ENCODE measurements at regions not wholly inside any gene's neighbourhood (a gene's known extent, or its start where the extent isn't known, plus 50 kb on each side); places are given as distances from the start of the nearest gene placed in this dataset.

DNA sequence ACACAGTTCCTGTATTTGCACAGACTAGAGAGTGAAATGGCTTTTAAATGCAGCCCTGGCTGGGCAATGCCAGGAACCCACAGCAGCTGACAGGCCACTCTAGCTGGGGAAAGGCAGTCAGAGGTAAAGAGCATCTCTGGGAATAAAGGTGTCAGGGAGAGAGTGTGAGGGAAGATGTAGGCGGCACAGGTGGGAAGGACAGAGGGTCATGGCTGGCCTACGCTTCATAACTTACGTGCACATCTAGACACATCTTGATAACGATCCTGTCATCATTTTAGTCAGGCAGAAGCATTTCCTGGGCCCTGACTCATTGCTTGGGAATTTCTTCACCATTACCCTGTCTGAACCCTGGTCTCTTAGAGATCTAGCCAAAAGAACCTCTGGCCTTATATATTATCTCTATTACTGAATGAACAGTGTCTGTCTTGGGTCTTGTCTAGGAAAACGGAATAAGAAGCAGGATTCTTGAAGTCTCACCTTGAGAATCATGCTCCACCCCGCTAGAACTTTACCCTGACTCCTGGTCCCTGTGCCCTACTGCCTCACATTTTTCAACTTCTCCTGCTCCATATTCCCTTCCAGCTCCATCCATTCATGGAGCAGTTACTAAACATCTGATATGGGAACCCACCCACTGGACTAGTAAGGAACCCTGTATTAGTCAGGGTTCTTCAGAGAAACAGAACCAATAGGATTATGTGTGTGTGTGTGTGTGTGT is 106.4 kb upstream of the ELL2 start:
- TF ChIP-seq, protein P1, sequence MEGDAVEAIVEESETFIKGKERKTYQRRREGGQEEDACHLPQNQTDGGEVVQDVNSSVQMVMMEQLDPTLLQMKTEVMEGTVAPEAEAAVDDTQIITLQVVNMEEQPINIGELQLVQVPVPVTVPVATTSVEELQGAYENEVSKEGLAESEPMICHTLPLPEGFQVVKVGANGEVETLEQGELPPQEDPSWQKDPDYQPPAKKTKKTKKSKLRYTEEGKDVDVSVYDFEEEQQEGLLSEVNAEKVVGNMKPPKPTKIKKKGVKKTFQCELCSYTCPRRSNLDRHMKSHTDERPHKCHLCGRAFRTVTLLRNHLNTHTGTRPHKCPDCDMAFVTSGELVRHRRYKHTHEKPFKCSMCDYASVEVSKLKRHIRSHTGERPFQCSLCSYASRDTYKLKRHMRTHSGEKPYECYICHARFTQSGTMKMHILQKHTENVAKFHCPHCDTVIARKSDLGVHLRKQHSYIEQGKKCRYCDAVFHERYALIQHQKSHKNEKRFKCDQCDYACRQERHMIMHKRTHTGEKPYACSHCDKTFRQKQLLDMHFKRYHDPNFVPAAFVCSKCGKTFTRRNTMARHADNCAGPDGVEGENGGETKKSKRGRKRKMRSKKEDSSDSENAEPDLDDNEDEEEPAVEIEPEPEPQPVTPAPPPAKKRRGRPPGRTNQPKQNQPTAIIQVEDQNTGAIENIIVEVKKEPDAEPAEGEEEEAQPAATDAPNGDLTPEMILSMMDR (tag by site-specific recombination; IDR thresholded peaks at IDR 0.05), result no peak
- TF ChIP-seq REPIN1 (tag by site-specific recombination; IDR thresholded peaks at IDR 0.05; ENCODE audit: low read depth), result no peak
- TF ChIP-seq ZNF501 (tag by site-specific recombination; IDR thresholded peaks at IDR 0.05), result no peak
- TF ChIP-seq ZNF544 (tag by site-specific recombination; IDR thresholded peaks at IDR 0.05), result no peak
- no peak for TF ChIP-seq TCF7L2 (IDR thresholded peaks at IDR 0.05; ENCODE audit: borderline replicate concordance, low read depth, low read length)
- TF ChIP-seq, protein P2, sequence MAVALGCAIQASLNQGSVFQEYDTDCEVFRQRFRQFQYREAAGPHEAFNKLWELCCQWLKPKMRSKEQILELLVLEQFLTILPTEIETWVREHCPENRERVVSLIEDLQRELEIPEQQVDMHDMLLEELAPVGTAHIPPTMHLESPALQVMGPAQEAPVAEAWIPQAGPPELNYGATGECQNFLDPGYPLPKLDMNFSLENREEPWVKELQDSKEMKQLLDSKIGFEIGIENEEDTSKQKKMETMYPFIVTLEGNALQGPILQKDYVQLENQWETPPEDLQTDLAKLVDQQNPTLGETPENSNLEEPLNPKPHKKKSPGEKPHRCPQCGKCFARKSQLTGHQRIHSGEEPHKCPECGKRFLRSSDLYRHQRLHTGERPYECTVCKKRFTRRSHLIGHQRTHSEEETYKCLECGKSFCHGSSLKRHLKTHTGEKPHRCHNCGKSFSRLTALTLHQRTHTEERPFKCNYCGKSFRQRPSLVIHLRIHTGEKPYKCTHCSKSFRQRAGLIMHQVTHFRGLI (tag by site-specific recombination; IDR thresholded peaks at IDR 0.05), result no peak
- TF ChIP-seq, protein P3, sequence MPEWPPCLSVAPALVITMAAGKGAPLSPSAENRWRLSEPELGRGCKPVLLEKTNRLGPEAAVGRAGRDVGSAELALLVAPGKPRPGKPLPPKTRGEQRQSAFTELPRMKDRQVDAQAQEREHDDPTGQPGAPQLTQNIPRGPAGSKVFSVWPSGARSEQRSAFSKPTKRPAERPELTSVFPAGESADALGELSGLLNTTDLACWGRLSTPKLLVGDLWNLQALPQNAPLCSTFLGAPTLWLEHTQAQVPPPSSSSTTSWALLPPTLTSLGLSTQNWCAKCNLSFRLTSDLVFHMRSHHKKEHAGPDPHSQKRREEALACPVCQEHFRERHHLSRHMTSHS (tag by site-specific recombination; IDR thresholded peaks at IDR 0.05), result no peak
- TF ChIP-seq SETDB1 (IDR thresholded peaks at IDR 0.05; ENCODE audit: insufficient read length, low read length), result no peak
- TF ChIP-seq ZBTB20 (tag by site-specific recombination; IDR thresholded peaks at IDR 0.05), result no peak
- TF ChIP-seq, protein P4, sequence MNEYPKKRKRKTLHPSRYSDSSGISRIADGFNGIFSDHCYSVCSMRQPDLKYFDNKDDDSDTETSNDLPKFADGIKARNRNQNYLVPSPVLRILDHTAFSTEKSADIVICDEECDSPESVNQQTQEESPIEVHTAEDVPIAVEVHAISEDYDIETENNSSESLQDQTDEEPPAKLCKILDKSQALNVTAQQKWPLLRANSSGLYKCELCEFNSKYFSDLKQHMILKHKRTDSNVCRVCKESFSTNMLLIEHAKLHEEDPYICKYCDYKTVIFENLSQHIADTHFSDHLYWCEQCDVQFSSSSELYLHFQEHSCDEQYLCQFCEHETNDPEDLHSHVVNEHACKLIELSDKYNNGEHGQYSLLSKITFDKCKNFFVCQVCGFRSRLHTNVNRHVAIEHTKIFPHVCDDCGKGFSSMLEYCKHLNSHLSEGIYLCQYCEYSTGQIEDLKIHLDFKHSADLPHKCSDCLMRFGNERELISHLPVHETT (tag by site-specific recombination; IDR thresholded peaks at IDR 0.05), result no peak
